T follicular helper cell (primary cell): ENCODE measurements at regions not wholly inside any gene's neighbourhood (a gene's known extent, or its start where the extent isn't known, plus 50 kb on each side); places are given as distances from the start of the nearest gene placed in this dataset.
"Not testable (repeated sequence)": the region's sequence is repeated elsewhere in the genome, so short reads cannot be mapped to it uniquely, and the experiment has no call there.

ENCODE experiments used
- DNase-seq: peaks from one replicate; pipeline ENCODE4 v3.0.0-alpha.2; 2020; ENCODE audit warnings: low read depth

DNA sequence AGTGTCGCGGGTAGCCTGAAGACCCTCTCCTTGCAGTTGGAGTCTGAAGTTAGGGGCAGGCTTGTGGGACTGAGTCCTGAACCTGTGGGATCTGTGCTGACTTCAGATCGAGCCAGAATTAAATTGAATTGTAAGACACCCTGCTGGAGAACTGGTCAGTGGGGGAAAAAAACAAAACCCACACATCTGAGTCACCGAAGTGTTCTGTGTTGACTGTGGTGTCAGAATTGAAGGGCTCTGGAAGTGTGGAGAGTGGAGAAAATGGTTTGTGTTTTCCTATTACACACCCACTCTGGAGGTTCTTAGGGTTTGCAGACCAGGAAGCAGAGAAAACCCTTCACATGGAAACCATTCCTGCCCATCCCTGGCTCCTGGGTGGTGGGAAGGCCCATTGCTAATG is 209.5 kb upstream of the GALNT2 start:
- no peak for DNase-seq

DNA sequence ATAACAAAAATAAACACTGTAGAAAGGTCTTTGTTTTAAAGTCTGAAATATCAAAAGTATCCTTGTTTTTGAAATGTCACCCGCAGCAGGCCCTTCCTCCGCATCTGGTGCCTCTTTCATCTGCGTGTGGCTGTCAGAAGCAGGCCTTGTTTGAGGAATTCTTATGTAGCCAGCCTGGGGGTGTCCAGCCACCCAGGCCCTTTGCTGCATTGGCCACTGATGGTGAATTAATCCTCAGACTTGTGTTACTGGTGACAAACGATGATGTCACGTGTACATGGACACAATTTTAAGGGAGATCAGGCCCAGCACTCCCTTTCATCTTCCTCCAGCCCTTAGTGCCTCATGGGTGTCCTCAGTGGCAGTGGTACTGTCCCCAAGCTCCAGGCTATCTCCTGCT is 208.0 kb upstream of the GALNT2 start:
- DNase-seq = no peak

DNA sequence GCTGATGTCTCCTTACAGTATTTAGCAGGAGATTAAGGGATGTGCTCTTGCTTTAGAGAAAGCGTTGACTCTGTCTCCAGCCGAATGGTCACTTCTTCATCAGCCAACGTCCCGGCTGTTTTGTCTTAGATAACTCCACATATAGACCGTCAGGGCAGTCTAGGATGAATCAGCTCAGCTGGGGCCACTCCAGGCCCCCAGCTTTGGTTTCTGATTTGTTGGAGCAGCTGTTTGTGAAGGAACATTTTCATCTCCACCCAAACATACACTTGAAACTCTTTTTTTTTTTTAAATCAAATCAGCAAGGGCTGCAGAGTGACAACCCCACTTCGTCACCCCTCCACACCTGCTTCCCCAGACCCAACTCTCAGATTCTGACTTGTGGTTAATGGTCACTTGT is 206.1 kb upstream of the GALNT2 start:
- DNase-seq = no peak

DNA sequence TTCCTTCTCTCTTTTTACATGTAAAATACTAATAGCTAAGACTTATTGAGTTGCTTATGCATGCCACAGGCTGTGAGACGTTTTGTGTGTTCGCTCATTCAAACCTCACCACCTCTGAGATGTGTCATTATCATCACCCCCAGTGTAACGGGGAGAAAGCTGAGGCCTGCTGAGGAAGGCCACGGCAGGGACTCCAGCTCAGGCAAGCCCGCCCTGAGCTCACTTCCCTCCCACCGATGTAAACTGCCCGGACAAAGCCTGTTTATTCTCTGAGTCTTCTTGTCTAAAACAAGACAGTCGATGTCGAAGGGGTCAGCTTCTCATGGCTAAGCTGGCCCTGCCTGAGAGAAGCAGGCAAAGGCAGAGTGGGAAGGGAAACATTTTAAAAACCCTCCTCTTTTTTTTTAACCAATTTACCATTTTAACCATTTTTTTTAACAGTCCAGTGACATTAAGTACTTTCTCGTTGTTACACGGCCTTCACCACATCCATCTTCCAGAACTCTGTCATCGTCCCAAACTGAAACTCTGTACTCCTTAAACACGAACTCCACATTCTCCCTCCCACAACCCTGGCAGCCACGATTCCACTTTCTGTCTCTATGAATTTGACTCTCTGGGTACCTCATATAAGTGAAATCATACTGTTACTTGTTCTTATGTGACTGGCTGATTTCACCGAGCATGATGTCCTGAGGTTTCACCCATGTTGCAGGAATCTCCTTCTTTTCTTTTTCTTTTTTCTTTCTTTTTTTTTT is 204.8 kb upstream of the GALNT2 start:
- DNase-seq = no peak

DNA sequence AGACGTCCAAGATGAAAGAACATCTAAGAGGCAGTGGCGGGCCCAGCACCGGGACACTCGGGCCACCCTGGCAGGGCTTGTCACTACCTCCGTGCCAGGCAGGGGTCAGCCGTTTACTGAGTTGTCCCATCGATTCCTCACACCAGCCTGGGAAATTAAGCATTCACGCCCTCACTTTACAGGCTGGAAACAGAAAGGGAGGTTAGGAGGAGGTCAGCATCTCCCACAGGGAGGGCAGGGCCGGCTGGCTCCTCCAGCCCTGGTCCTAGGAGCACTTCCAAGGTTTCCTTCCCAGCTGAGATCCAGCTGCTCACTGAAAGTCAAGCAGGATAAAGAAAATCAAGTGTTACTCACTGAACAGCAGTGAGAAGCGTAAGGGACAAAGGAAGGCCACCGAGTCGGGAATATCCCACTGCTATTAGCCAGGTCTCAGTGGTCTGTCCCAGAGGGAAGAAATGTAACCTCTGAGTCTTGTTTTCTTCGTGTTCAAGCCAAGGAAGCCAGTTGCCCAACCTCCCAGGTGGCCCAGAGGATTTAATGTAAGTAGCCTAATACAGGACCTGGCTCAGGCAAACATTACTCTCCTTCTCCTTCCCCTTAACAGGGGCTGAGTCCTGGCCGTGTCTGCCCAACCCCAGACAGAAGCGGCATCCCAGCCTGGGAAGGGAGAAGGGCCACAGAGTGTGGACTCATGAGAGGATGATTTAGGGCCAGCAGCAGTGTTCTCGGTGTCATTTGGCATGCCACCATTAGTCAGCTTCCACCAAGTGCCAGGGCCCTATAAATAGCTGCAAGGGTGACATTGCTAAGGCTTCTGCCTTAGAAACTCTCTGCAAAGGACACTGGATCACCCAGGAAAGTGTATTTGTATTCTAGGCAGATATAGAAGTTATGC is 203.1 kb upstream of the GALNT2 start:
- DNase-seq = no peak

DNA sequence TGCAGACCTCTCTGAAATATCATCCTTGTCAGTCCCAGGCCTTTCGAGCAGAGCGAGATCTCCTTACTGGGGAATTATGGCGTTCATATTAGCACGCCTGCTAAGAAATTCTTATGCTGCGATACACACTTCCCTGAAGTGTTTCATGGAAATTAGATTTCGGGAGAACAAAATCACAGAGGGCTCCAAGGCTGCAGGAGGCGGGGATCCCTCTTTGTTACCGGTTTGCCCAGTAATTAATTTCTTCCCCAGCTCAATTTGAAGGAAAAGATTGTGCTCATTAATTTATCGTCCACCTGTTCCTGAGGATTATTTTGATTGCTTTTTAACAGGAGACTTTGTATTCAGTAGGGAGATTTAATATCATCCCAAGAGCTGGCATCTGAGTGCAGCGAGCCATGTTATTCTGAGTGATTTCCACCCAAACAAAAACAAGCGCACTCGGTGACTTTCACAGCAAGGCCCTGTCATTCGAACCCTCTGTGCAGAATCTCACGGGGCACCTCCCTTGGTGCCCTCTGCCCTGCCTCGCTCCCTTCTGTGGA is 202.3 kb upstream of the GALNT2 start:
- DNase-seq = no peak

DNA sequence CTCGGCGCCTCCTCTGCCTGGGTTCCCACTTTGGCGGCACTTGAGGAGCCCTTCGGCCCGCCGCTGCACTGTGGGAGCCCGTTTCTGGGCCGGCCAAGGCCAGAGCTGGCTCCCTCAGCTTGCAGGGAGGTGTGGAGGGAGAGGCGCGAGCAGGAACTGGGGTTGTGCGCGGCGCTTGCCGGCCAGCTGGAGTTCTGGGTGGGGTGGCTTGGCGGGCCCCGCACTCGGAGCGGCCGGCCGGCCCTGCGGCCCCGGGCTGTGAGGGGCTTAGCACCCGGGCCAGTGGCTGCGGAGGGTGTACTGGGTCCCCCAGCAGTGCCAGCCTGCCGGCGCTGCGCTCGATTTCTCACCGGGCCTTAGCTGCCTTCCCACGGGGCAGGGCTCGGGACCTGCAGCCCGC is 201.7 kb upstream of the GALNT2 start:
- DNase-seq = not testable (repeated sequence)

DNA sequence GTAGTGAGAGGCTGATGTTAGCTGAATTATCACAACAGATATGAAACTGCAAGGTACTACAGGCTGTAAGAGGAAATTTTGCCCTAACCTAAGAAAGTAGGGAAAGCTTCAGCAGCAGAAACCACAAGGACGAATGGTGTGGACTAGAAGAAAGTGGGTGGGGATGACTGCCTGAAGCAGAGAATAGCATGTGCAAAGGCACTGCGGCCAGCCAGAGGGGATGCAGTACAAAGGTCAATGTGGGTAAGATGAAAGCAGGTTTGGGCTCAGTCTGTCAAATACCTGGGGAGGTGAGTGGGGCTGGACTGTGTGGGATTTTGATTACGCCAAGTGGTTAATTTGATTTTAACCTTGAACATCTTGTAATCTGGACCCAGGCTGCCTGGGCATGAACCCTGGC is 199.3 kb upstream of the GALNT2 start:
- DNase-seq = no peak

DNA sequence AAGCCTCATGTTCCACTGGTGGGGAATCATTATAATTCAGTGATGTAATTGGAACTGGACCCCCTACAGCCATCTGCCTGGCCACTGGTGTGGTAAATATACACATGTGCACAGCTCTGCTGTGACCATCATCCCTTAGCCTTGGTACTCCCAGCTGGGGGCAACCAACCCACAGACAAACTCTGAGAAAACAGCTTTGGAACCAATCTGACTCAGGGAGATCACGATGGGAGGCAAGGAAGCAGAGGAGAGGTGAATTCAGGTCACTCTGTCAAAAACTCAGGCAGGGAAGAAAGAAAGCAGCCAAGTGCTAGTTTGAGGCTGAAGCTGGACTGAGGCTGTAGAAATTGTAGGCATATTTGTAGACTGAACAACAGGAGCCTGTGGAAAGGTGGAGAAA is 197.8 kb upstream of the GALNT2 start:
- no peak for DNase-seq

DNA sequence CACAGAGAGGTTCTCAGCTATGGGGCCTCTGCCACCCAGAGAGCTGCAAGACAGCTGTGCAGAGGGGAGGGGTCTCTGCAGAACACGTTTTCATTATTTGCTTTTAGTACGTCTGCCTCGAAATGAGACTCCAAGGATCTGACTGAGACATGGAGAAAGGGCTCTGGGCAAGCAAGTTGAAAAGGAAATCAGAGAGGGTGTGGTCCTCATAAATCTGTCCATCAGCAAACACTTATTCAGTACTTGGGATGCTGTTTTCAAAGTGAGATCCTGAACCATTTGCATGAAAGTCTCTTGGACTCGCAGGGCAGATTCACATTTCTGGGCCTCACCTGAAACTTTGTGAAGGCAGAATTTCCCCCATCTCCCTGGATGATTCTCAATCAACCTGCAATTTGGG is 197.4 kb upstream of the GALNT2 start:
- no peak for DNase-seq

DNA sequence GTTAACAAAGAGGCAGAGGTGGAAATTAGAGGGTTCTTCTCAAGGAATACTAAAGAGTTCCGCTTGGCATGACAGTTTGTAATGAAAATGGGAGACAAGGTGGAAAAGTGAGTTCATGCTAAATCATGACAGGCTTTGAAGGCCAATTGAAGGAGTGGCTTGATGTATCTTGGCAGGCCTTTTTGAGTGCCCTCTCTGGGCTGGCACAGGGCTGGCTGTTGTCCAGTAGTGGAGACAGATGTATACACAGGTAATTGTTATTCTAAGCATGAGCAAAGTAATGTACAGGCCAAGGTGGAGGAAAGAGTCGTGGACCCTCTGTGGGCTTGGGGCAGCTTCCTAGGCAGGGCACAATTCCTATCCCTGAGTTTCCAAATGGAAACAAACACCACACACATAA is 196.7 kb upstream of the GALNT2 start:
- DNase-seq = no peak

DNA sequence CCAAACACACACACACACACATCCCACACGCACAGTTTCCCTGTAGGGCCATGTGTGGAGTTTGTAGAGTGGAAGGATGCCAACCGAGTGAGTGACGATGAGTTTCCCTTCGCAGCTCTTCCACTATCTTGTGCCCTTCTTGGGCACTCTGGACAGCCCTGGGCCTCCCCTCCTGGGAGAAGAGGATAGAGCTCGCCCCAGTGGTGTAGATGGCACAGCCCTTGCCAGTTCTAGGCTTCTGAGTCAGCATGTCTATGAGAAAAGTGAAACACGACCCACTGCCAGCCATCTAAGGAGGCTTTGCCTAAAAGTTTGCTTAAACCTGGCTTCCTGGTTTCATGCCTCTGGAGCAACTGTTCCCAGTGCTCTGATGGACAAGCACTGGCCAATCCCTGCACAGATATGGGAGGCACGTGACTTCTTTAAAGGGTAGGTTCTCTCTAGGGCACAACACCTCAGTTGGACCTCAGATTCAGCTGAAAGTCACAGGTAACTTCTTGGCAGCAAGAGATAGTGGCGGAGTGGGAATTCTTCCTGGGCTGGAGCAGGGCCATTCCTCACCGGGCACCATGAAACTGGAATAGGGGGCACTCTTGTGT is 195.9 kb upstream of the GALNT2 start:
- DNase-seq = no peak

DNA sequence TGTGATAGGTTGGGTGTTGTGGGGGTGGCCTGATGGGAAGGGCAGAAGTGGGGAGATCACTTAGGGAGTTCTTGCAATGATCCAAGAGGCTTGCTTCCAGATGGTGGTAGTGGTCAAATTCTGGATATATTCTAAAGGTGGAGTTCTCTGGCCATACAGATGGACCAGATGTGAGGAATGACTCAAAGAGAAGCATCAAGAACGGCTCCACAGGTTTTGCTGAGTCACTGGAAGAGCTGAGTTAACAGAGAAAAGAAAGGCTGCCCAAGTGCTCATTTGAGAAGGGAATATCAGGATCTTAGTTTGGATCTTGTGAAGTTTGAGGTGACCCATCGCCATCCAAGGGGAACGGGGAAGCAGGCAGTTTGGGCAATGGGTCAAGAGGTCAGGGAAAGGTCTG is 192.9 kb upstream of the GALNT2 start:
- DNase-seq = no peak

DNA sequence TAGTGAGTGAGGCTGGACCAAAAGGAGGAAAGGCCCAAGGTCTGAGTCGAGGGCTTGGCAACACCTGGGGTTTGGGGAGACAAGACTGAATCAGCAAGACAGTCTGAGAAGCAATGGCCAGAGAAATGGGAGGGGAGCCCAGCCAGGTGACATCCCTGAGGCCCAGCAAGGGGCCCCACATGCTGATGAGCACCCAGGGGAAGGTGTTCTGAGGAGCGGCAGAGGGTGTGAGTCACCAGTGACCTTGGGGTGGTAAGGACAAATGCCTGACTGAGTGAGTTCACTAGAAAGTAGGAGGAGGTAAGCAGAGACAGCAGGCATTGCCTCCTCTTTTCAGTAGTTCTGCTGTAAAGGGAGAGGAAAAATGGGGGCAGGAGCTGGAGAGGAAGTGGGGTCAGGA is 192.4 kb upstream of the GALNT2 start:
- no peak for DNase-seq

DNA sequence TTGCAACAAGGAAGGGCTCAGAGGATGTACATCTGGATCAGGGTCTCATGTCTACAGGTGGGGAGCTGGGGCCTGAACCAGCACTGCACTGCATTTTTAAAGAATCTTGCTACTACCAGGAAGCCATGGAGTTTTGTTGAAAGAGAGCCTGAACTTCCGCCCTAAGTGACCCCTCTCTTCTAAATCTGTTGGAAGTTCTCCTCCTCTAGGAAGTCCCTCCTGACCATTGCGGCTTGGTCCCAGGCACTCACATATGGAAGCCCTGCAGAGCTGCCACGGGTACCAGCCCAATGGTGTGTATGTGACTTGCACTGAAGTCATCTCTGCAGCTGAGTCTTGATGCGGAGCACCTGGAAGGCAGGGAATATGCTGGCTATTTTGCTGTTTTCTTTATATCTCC is 192.0 kb upstream of the GALNT2 start:
- DNase-seq = no peak

DNA sequence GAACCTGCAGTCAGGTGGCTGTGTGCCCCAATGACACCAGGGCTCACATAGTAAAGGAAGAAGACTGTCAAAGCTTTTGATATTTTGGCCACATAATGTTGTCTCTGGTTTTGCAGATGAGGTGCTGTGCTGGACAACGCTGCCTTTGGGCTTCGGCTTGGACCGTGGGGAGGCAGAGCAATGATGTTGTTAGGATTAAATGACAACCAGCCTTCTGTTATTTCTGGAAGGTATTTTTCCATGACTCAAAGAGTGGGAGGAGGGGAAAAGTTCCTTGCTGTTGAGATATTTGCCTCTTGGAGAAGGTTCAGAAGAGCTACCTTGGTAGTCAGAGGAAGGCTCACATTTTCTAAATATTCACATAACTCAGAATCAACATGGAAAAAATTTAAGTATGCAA is 187.3 kb upstream of the GALNT2 start:
- DNase-seq = no peak

DNA sequence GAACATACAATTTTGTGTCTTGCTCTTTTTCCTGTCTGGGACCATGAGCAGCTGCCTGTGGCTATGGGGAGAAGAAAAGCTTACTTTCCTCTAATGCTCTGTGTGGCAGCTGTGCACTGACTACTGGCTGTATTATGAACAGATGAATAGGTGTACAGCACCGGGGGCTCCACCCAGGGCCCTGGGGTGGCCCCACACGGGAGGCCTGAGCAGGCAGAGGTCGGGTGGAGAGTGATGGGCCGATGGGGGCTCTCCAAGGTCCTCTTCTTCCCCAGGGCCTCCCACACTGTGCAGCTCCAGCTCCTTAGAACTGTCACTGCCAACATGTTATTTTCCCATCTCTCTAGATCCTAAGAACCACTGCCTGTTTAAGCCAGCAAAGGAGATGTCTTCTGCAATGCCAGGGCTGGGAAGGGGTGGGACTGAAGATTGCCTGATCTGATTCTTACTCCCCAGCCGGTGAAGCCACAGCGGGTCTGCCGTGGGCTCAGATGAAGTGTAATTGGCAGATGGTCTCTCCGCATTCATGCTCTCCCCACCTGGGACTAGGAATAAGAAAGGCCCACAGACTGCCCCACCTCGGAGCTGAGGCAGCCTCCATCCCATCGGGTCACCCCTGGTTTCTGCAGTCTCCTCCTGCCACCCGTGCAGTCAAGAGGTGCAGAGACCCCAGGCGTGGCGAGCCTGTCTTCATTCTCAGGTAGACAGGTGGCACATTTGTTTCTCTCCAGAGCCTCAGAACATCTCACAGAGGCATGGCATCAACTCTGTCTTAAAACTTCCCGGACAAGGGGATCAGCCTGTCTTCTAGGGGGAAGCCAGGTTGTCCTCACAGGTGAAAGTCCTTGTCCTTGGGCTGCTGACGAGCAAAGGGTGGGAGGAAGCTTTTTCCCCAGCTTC is 186.5 kb upstream of the GALNT2 start:
- DNase-seq = no peak

DNA sequence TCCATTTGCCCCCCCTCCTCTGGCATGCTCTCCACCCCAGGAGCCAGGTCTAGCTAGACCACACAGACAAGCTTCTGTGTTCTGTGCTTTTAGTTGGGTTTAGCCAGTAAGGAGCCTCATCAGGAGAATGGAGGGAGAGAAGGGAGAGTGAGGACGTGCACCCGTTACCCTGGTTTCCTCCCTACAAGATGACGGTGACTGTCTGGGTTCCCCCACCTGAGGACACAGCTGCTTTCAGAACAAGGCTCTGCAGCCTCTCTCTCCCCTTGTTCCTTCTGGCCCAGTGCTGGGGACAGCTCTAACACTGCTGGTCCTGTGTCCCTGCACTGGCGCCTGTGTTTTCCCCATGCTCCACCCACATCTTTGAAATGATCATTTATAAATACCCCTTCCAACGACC is 184.4 kb upstream of the GALNT2 start:
- DNase-seq = no peak

DNA sequence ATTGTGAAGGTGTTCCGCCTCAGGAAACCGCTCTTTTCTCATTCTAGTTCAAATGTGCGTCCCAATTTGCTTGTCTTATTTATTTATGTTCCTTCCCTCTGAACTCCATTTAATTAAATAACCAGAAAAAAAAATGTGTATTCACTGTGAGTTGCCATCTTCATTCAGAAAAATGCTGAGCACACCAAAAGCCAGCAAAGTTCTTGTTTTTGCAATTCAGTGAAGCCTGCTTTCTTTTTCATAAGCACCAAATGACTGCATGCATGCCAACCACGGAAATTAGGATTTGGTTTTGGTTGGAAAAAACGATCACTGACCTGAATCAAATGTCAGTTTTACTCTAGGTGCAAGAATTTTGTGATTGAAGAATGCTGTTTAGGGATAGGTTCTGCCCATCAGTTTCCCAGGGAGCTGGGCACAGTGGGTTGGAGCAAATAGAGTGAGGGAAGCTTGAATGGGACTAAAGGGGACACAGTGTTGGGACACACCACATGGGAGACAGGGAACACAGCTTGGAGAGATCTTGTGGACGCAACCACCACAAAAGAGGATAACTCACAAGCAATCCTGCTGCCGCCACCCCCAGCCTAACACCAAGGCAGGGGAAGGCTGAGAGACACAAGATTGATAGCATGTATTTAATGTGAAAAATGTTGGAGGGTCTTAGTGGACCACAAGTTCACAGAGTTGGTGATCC is 183.4 kb upstream of the GALNT2 start:
- DNase-seq = no peak

DNA sequence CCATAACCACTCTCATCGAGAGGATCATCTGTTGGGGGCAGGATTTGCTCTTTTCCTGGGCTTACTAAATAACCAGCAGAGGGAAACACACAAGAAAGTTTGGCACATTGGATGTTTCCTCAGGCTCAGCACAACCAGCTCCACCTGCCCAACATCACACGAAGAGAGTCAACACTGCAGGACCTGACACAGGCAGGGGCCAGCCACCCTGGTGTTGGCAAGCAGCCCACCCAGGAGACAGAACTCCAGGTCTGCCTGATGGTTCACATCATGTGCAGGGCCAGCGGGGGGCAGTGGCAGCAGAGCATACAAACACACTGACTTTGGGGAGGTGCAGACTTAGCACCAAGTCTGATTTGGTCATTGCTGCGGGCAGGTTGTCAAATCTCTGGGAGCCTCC is 182.3 kb upstream of the GALNT2 start:
- DNase-seq = no peak
